PFSK-1 (cell line): ENCODE measurements at regions not wholly inside any gene's neighbourhood (a gene's known extent, or its start where the extent isn't known, plus 50 kb on each side); places are given as distances from the start of the nearest gene placed in this dataset.

Experiments used
- FOXP2 ChIP-seq: optimal IDR thresholded peaks from 2 replicates; pipeline ENCODE3; 2011; ENCODE audit warnings: borderline replicate concordance, control low read depth, inconsistent platforms; ENCODE audit not compliant: insufficient read depth; ENCODE audit errors: extremely low read length, extremely low read depth
- POLR2AphosphoS5 ChIP-seq: IDR thresholded peaks from 2 replicates; pipeline ENCODE4 v1.6.1; 2012; ENCODE audit warnings: low read depth, mild to moderate bottlenecking, control low read depth, low read length, moderate library complexity
- REST ChIP-seq, 2 experiments: IDR thresholded peaks; 2 replicates each; pipeline versions ENCODE4 v1.6.1 to v1.8.0; 2011 to 2012; ENCODE audit warnings: low read depth in 2 of 2, low read length in 2 of 2, control low read depth in 1 of 2, inconsistent platforms in 1 of 2, mild to moderate bottlenecking in 1 of 2, moderate library complexity in 1 of 2; ENCODE audit not compliant: insufficient read depth in 1 of 2
- SIN3A ChIP-seq: IDR thresholded peaks from 2 replicates; pipeline ENCODE4 v1.6.1; 2012; ENCODE audit warnings: mild to moderate bottlenecking, low read length, moderate library complexity, borderline replicate concordance; ENCODE audit not compliant: insufficient read depth
- TAF1 ChIP-seq: IDR thresholded peaks from 2 replicates; pipeline ENCODE4 v1.6.1; 2012; ENCODE audit warnings: low read length, control low read depth, borderline replicate concordance; ENCODE audit not compliant: insufficient read depth

GRCh38 chr1:229128066-229128608 lies 142.8 kb upstream of the RAB4A start:
- TF ChIP-seq FOXP2 (no peak), POLR2AphosphoS5 (no peak), TAF1 (no peak), SIN3A (no peak), REST (IDR thresholded peaks at IDR 0.05; ENCODE audit: insufficient read depth in 1 of 2, low read depth in 2 of 2, low read length in 2 of 2) (no peak)

- no peak for TF ChIP-seq SIN3A
- TF ChIP-seq POLR2AphosphoS5, result no peak
- no peak for TF ChIP-seq TAF1
- TF ChIP-seq REST (IDR thresholded peaks at IDR 0.05; ENCODE audit: insufficient read depth in 1 of 2, low read depth in 2 of 2, low read length in 2 of 2), result no peak
- TF ChIP-seq FOXP2, result no peak
Measured at GRCh38 chr1:229129301-229130027, 141.4 kb upstream of the RAB4A start.

GRCh38 chr1:229130028-229130668 lies 140.8 kb upstream of the RAB4A start:
- TF ChIP-seq POLR2AphosphoS5 (no peak), SIN3A (no peak), REST (IDR thresholded peaks at IDR 0.05; ENCODE audit: insufficient read depth in 1 of 2, low read depth in 2 of 2, low read length in 2 of 2) (no peak), FOXP2 (no peak), TAF1 (no peak)

GRCh38 chr1:229131243-229132105 lies 139.4 kb upstream of the RAB4A start:
- TF ChIP-seq POLR2AphosphoS5 (no peak), TAF1 (no peak), SIN3A (no peak), FOXP2 (no peak), REST (IDR thresholded peaks at IDR 0.05; ENCODE audit: insufficient read depth in 1 of 2, low read depth in 2 of 2, low read length in 2 of 2) (no peak)
